GM21526 (cell line): ENCODE measurements at regions not wholly inside any gene's neighbourhood (a gene's known extent, or its start where the extent isn't known, plus 50 kb on each side); places are given as distances from the start of the nearest gene placed in this dataset.
"Not testable (repeated sequence)": the region's sequence is repeated elsewhere in the genome, so short reads cannot be mapped to it uniquely, and the experiment has no call there.

Experiments
- ATAC-seq: cut with Tn5 transposase; IDR thresholded peaks from one replicate; pipeline ENCODE4 v1.9.1; 2021; ENCODE audit warnings: moderate library complexity; ENCODE audit not compliant: unreplicated experiment, low FRiP score

DNA sequence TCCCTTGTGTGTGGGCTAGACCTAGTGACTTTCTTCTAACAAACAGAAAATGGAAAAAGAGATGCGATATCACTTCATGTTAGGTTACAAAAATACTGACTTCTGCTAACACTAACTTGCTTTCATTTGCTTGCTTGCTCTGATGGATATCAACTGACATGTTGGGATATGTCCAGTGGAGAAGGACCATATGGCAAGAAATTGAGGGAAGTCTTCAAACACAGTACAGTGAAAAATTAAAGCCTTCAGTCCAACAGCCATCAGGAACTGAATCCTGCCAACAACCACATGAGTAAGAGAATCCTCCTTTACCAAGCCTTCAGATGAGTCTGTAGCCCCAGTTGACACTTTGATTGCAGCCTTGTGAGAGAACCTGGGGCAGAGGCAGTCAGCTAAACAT, 143.9 kb downstream of the MAIP1 start:
- ATAC-seq: no peak

- no peak for ATAC-seq
Measured at GRCh38 chr2:200100027-200100426, 144.6 kb downstream of the MAIP1 start.

DNA sequence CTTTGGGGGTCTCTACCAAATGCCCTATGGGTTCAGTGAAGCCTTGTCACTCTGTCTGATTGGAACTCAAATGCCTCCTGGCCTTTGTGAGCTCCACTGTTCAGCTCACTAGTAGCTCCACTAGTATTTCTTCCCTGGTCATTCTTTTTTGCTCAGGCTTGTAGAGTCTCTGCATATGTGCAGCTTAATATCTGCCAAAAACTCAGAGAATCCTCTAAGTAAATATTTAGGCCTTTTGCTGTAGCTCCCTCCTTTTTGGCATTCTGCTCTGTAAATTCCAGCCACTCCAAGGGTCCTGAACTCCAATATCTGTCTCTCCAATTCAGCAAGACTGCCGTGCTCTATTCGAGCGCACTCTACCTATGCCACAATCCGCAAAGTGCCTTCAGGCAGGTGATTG, 146.5 kb downstream of the MAIP1 start:
- ATAC-seq: no peak

GRCh38 chr2:200102971-200103370, 147.6 kb downstream of the MAIP1 start:
- no peak for ATAC-seq

GRCh38 chr2:200104015-200104414, 148.6 kb downstream of the MAIP1 start:
- ATAC-seq: no peak

GRCh38 chr2:200107514-200108217, 152.3 kb downstream of the MAIP1 start:
- ATAC-seq: no peak

DNA sequence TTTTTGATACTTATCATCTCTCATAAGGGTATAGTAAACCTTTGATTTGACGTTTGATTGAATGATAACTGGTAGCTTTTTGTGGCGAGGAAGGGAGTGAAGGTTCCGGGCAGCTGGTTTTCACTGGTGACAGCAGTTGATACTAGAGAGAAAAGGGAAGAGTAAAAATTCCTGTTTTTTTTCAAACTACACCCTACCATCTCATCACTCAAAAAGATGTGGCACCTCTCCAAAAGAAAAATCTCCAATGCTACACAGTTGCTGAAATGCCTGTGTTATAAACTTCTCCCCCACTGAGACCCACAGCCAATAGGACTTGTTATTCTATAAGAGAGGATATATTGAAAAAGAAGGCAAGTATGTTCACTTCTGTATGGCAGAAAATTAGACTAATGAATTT, 154.0 kb downstream of the MAIP1 start:
- ATAC-seq: no peak

DNA sequence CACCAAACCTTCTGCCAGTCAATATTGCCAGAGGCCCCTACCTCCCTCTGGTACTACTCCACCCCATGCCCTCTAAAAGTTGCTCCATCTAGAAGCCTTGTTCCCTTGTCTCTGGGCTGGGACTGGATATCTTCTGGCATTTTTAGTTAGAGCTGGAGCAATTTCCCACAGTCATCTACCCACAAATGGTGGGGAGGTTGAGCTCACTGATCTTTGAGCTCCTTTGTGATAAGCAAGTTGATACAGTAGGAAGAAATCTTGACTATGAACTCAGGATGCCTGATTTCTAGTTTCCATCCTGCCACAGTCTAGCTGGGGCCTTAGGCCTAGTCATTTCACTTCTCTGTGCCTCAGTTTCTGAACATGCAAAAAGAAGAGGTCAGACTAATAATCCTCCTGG, 155.0 kb downstream of the MAIP1 start:
- ATAC-seq: no peak

- not testable (repeated sequence) for ATAC-seq
Measured at GRCh38 chr2:200113016-200113799, 157.8 kb downstream of the MAIP1 start.

DNA sequence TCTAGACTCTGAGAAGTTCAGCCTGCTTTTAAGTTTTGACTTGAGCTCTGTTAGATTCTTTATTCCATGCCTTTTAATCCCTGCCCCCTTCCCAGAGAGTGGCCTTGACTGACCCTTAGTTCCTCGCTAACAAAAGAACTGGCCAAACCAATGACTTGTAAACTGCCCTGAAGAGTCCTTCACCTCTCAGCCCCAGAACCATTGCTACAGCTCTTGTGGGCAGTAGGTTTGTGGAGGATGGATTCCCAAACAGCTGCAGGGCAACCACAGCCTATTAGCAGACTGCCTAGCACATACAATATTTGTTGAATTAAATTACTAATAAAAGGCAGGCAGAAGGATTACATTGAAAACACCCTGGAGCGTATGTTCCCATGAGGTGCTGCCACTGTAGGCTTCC, 163.9 kb downstream of the MAIP1 start:
- no peak for ATAC-seq

DNA sequence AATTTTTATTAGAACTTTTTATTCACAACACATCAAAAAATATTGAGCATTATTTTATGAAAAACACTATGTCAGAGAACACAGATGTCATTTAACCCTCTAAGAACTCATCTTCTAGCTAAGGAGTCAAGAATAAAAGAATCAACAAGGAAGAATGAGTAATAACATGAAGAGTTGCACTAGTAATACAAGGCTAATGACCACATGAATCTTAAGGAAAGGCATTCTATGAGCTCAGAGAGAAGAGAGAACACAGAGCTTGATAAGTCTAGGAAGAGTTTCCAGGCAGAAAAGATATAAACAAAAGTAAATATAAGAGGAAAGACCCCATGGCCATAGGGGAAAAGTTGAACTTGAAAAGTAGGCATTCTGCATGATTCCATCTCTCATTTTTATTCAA, 166.5 kb downstream of the MAIP1 start:
- ATAC-seq: no peak

- no peak for ATAC-seq
Measured at GRCh38 chr2:200122683-200123082, 167.3 kb downstream of the MAIP1 start.

DNA sequence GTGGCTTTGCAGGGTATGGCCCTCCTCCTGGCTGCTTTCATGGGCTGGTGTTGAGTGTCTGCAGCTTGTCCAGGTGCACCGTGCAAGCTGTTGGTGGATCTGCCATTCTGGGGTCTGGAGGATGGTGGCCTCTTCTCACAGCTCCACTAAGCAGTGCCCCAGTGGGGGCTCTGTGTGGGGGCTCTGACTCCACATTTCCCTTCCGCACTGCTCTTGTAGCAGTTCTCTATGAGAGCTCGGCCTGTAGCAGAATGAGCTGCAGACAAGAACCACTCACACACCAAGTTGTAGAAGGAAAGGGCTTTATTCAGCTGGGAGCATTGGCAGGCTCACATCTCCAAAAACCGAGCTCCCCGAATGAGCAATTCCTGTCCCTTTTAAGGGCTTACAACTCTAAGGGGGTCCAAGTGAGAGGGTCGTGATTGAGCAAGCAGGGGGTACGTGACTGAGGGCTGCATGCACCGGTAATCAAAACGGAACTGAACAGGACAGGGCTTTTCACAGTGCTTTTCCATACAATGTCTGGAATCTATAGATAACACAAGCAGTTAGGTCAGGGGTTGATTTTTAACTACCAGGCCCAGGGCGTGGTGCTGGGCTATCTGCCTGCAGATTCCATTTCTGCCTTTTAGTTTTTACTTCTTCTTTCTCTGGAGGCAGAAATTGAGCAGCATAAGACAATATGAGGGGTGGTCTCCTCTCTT, 169.4 kb downstream of the MAIP1 start:
- not testable (repeated sequence) for ATAC-seq

- no peak for ATAC-seq
Measured at GRCh38 chr2:200125444-200126284, 170.3 kb downstream of the MAIP1 start.

GRCh38 chr2:200126285-200126670, 170.9 kb downstream of the MAIP1 start:
- ATAC-seq: not testable (repeated sequence)

GRCh38 chr2:200126680-200127079, 171.3 kb downstream of the MAIP1 start:
- ATAC-seq: not testable (repeated sequence)

DNA sequence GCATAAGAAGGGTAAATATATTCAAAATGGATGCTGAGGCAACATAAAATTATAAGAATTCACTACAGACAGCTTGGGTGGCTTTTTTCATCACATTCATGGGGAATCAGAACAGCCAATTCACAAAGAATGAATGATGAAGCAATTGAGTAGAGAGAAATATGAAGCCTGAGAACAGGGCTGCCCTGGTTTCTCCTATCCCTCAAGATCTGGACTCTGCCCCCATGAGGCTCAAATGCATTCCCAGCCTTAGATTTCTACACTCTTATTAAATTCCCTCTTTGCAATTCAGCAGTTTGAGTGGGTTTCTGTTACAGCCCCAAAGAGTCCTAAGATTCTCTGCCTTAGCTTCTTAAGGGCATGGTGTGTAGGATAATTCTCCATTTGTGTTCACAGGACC, 172.5 kb downstream of the MAIP1 start:
- ATAC-seq: no peak

GRCh38 chr2:200128296-200128695, 172.9 kb downstream of the MAIP1 start:
- ATAC-seq: no peak

DNA sequence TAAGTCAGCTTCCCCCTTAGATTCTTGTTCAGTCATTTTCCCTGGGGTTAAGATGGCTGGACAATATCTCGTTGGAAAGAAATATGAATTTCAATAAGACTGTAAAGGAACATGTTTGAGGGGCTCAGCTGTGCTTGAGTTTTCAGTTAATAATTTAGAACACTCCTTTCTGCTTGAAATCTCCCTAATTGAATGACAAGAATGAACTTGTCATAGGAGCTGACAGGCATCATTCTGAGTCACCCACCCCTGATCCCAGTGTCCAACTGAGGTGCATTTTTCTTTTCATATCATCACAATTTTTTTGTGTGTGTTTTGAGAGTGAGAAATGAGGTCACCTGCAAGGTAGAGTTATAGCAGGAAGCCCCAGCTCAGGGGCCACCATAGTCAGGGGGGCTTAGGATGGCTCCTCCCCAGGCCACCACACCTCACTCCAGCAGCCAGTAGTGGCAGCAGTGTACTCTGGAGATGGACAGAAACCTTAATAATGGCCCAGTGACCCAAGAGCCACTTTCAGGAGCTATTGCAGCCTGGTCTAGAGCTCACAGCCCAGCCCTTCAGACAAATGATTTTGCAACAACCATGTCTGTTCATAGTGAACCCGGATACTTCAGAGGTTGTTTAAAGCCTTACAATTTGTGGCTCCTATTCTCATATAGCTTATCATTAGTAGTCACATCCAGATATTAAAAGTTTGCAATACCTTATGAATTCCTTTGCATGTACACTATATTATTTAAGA, 174.5 kb downstream of the MAIP1 start:
- ATAC-seq: no peak

DNA sequence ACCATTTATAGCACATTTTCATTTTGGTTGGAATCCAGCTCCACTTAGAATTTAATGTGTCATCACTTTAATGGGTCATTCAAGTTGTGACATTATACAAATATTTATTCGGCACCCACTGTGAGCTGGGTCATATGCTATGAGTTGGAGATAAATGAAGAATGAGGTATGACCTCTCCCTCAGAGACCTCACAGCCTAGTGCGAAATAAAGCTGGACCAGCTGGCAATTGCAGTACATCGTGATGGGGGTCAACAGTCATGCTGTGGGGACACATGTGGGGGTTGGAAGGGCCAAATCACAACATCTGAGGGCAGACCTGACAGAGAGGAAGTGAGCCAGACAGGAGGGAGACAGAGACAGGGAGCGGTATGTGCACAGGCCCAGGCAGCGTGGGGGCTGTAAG, 175.4 kb downstream of the MAIP1 start:
- no peak for ATAC-seq
